CD14-positive monocyte (primary cell): ENCODE measurements at regions not wholly inside any gene's neighbourhood (a gene's known extent, or its start where the extent isn't known, plus 50 kb on each side); places are given as distances from the start of the nearest gene placed in this dataset.
"Not testable (repeated sequence)": the region's sequence is repeated elsewhere in the genome, so short reads cannot be mapped to it uniquely, and the experiment has no call there.

Experiments used
- DNase-seq, 3 donors: peaks; one replicate each; pipeline ENCODE4 v3.0.0-alpha.2; 2011 to 2022
- H2AFZ ChIP-seq: 2 replicates; pipeline ENCODE4 v1.6.0; 2012; ENCODE audit warnings: mild to moderate bottlenecking, low read depth, low read length, inconsistent platforms; ENCODE audit not compliant: insufficient read depth, poor library complexity, severe bottlenecking
- H3K27ac ChIP-seq, 2 donors: 1 replicate in 1 of 2; 2 replicates in 1 of 2; pipeline ENCODE4 v1.5.1; 2012 to 2013; ENCODE audit warnings: low read length in 2 of 2, control low read depth in 1 of 2, inconsistent platforms in 1 of 2, low read depth in 1 of 2, mild to moderate bottlenecking in 1 of 2
- H3K27me3 ChIP-seq, 2 donors: one replicate each; pipeline versions ENCODE4 v1.6.0 to v1.6.1; 2011 to 2013; ENCODE audit warnings: low read length in 2 of 2; ENCODE audit not compliant: control insufficient read depth in 2 of 2, insufficient read depth in 2 of 2
- H3K36me3 ChIP-seq, 2 donors: replicated peaks in 1 of 2; 1 replicate in 1 of 2; 2 replicates in 1 of 2; pipeline versions ENCODE4 v1.5.1 to v1.6.1; 2012 to 2013; ENCODE audit warnings: low read length in 2 of 2, control low read depth in 1 of 2, inconsistent platforms in 1 of 2, mild to moderate bottlenecking in 1 of 2; ENCODE audit not compliant: insufficient read depth in 2 of 2, control insufficient read depth in 1 of 2
- H3K4me1 ChIP-seq, 2 donors: 1 replicate in 1 of 2; 2 replicates in 1 of 2; pipeline versions ENCODE4 v1.5.1 to v1.6.1; 2012 to 2013; ENCODE audit warnings: low read length in 2 of 2, control low read depth in 1 of 2, inconsistent platforms in 1 of 2, mild to moderate bottlenecking in 1 of 2, moderate library complexity in 1 of 2; ENCODE audit not compliant: insufficient read depth in 2 of 2, control insufficient read depth in 1 of 2
- H3K4me2 ChIP-seq: replicated peaks from 2 replicates; pipeline ENCODE3; 2012; ENCODE audit warnings: low read length, moderate library complexity, mild to moderate bottlenecking; ENCODE audit not compliant: poor library complexity, severe bottlenecking; ENCODE audit errors: extremely low read depth
- H3K4me3 ChIP-seq, 3 experiments: fragments of 200-600 bp in 1 of 3; sonication (generic) in 1 of 3; replicated peaks in 1 of 3; 1 replicate in 2 of 3; 2 replicates in 1 of 3; pipeline ENCODE4 v1.5.1; 2011 to 2013; ENCODE audit warnings: low read length in 3 of 3, mild to moderate bottlenecking in 3 of 3, control low read depth in 2 of 3, low read depth in 2 of 3, inconsistent platforms in 1 of 3, moderate library complexity in 1 of 3
- H3K79me2 ChIP-seq: 2 replicates; pipeline ENCODE4 v1.6.0; 2012; ENCODE audit warnings: mild to moderate bottlenecking, control low read depth, inconsistent platforms, low read length, moderate library complexity; ENCODE audit not compliant: insufficient read depth
- H3K9ac ChIP-seq: 2 replicates; pipeline ENCODE4 v1.6.0; 2017; ENCODE audit warnings: low read length, mild to moderate bottlenecking; ENCODE audit not compliant: insufficient read depth, poor library complexity, severe bottlenecking
- H3K9me3 ChIP-seq, 2 donors: replicated peaks in 1 of 2; 1 replicate in 1 of 2; 2 replicates in 1 of 2; pipeline versions ENCODE4 v1.5.1 to v1.6.1; 2012 to 2013; ENCODE audit warnings: low read length in 2 of 2, control low read depth in 1 of 2; ENCODE audit not compliant: control insufficient read depth in 1 of 2, insufficient read depth in 1 of 2
- H4K20me1 ChIP-seq: 2 replicates; pipeline ENCODE4 v1.6.0; 2012; ENCODE audit warnings: mild to moderate bottlenecking, low read length, control low read depth, moderate library complexity; ENCODE audit not compliant: insufficient read depth
- H3K27ac Mint-ChIP-seq, 7 donors: one replicate each; pipeline ENCODE4 v1.8.0; 2020; ENCODE audit warnings: mild to moderate bottlenecking in 7 of 7, mixed read lengths in 7 of 7, moderate library complexity in 6 of 7, inconsistent platforms in 2 of 7
- H3K27me3 Mint-ChIP-seq, 3 donors: one replicate each; pipeline ENCODE4 v1.8.0; 2021 to 2022; ENCODE audit warnings: low read depth in 3 of 3, mild to moderate bottlenecking in 3 of 3, mixed read lengths in 3 of 3, moderate library complexity in 3 of 3, inconsistent platforms in 1 of 3
- H3K36me3 Mint-ChIP-seq, 2 donors: one replicate each; pipeline ENCODE4 v1.8.0; 2020; ENCODE audit warnings: mixed read lengths in 2 of 2, inconsistent platforms in 1 of 2, mild to moderate bottlenecking in 1 of 2
- H3K4me1 Mint-ChIP-seq: one replicate; pipeline ENCODE4 v1.8.0; 2020; ENCODE audit warnings: mild to moderate bottlenecking, mixed read lengths
- H3K4me3 Mint-ChIP-seq, 2 donors: one replicate each; pipeline ENCODE4 v1.8.0; 2020; ENCODE audit warnings: mild to moderate bottlenecking in 2 of 2, mixed read lengths in 2 of 2, moderate library complexity in 1 of 2
- H3K9me3 Mint-ChIP-seq, 7 donors: one replicate each; pipeline ENCODE4 v1.8.0; 2020 to 2022; ENCODE audit warnings: mixed read lengths in 7 of 7, mild to moderate bottlenecking in 6 of 7, moderate library complexity in 6 of 7, inconsistent platforms in 2 of 7
- WGBS: methylation state at CpG from one replicate; pipeline ENCODE4 v1.1.5; 2013; ENCODE audit warnings: missing lambda C conversion rate; ENCODE audit not compliant: insufficient coverage; 5-methylcytosine and 5-hydroxymethylcytosine counted together
- intact Hi-C, 2 donors: fragments of 100-400 bp; cut with micrococcal nuclease; formaldehyde crosslinking; loops; one replicate each; pipeline versions ENCODE4 v1.15.0 to v1.15.1; 2023
- TF ChIP-seq, protein P1 (sequence below): fragments of 200-600 bp; IDR thresholded peaks from one replicate; pipeline ENCODE4 v1.8.0; 2022; ENCODE audit warnings: antibody characterized with exemption, mild to moderate bottlenecking

DNA sequence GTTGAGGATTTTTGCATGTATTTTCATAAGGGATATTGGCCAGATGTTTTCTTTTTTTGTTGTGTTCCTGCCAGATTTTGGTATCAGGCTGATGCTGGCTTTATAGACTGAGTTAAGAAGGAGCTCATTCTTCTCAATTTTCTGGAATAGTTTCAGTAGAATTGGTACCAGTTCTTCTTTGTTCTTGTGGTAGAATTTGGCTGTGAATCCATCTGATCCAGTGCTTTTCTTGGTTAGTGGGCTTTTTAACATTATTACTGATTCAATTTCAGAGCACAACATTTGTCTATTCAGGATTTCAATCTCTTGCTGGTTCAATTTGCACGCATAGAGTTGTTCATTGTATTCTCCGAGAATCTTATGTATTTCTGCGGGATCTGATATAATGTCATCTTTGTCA lies 136.5 kb upstream of the FOXG1 start:
- H3K27me3 ChIP-seq: no peaks in the 10 kb centered on the region
- no peaks in the 10 kb centered on the region for H3K4me1 ChIP-seq
- H4K20me1 ChIP-seq: no peaks in the 10 kb centered on the region
- no peak overlapping the region for H3K4me3 Mint-ChIP-seq
- no peak overlapping the region for H3K4me3 ChIP-seq
- no peaks in the 10 kb centered on the region for H3K79me2 ChIP-seq
- H3K27me3 Mint-ChIP-seq: no peaks in the 10 kb centered on the region
- no peaks in the 10 kb centered on the region for H3K36me3 ChIP-seq
- intact Hi-C loops: no loop called here
- WGBS: 89% methylated on average over 3 of the region's 3 CpGs
- no peak overlapping the region for H3K27ac ChIP-seq
- H3K4me2 ChIP-seq: no peak overlapping the region
- H3K9me3 ChIP-seq: no peaks in the 10 kb centered on the region
- H3K9ac ChIP-seq: no peak overlapping the region
- H3K9me3 Mint-ChIP-seq: peaks cover 0 to 5% (median 0%) of the 10 kb centered on the region in 7 donors
- H3K4me1 Mint-ChIP-seq: no peaks in the 10 kb centered on the region
- DNase-seq: no peak
- H3K27ac Mint-ChIP-seq: no peak overlapping the region
- no peak overlapping the region for H2AFZ ChIP-seq
- no peaks in the 10 kb centered on the region for H3K36me3 Mint-ChIP-seq
- TF ChIP-seq, protein P1, sequence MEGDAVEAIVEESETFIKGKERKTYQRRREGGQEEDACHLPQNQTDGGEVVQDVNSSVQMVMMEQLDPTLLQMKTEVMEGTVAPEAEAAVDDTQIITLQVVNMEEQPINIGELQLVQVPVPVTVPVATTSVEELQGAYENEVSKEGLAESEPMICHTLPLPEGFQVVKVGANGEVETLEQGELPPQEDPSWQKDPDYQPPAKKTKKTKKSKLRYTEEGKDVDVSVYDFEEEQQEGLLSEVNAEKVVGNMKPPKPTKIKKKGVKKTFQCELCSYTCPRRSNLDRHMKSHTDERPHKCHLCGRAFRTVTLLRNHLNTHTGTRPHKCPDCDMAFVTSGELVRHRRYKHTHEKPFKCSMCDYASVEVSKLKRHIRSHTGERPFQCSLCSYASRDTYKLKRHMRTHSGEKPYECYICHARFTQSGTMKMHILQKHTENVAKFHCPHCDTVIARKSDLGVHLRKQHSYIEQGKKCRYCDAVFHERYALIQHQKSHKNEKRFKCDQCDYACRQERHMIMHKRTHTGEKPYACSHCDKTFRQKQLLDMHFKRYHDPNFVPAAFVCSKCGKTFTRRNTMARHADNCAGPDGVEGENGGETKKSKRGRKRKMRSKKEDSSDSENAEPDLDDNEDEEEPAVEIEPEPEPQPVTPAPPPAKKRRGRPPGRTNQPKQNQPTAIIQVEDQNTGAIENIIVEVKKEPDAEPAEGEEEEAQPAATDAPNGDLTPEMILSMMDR: no peak

DNA sequence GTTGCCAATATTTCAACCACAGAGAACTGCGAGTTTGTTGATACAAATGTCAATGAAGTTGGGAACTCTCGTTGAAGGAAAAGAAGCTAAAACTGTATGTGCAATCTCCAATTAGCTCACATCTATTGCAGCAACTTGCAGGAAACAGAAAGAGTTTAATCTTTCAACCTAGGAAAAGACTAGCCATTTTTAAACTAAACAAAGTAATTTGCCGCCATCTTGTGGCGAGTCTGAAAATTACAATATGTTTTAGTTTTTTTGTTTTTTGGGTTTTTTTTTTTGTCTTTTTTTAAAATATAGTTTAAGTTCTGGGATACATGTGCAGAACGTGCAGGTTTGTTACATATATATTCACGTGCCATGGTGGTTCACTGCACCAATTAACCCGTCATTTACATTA lies 131.2 kb upstream of the FOXG1 start:
- no peaks in the 10 kb centered on the region for H3K27me3 Mint-ChIP-seq
- no CpG with 5 or more reads among the region's 7 CpGs for WGBS
- H3K27ac Mint-ChIP-seq: no peak overlapping the region
- Histone ChIP-seq H3K36me3 (no peaks in the 10 kb centered on the region), H4K20me1 (no peaks in the 10 kb centered on the region), H3K9ac (no peak overlapping the region), H3K4me2 (no peak overlapping the region), H3K79me2 (no peaks in the 10 kb centered on the region), H3K4me1 (no peaks in the 10 kb centered on the region), H3K9me3 (no peaks in the 10 kb centered on the region), H3K27ac (no peak overlapping the region), H2AFZ (peak overlapping the region; percentile 1), H3K27me3 (no peaks in the 10 kb centered on the region), H3K4me3 (no peak overlapping the region)
- intact Hi-C loops: no loop called here
- no peak overlapping the region for H3K4me3 Mint-ChIP-seq
- DNase-seq: no peak
- TF ChIP-seq, protein P1: peak; percentile 70
- H3K9me3 Mint-ChIP-seq: peaks cover 0 to 7% (median 2%) of the 10 kb centered on the region in 7 donors
- no peaks in the 10 kb centered on the region for H3K4me1 Mint-ChIP-seq
- H3K36me3 Mint-ChIP-seq: no peaks in the 10 kb centered on the region

DNA sequence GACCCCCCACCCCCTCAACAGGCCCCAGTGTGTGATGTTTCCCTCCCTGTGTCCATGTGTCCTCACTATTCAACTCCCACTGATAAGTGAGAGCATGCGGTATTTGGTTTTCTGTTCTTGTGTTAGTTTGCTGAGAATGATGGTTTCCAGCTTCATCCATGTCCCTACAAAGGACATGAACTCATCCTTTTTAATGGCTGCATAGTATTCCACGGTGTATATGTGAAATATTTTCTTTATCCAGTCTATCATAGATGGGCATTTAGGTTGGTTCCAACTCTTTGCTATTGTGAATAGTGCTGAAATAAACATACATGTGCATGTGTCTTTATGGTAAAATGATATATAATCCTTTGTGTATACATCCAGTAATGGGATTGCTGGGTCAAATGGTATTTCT lies 130.8 kb upstream of the FOXG1 start:
- H3K9ac ChIP-seq, H3K27me3 Mint-ChIP-seq, H3K4me3 Mint-ChIP-seq, H3K4me1 Mint-ChIP-seq, H3K9me3 Mint-ChIP-seq, H3K27ac Mint-ChIP-seq, H4K20me1 ChIP-seq, intact Hi-C loops, H2AFZ ChIP-seq, H3K4me2 ChIP-seq, DNase-seq, H3K36me3 ChIP-seq, H3K9me3 ChIP-seq, H3K36me3 Mint-ChIP-seq, H3K27ac ChIP-seq, H3K4me1 ChIP-seq, H3K27me3 ChIP-seq, H3K79me2 ChIP-seq, H3K4me3 ChIP-seq: not testable (repeated sequence)
- WGBS: no CpG with 5 or more reads among the region's 2 CpGs

GRCh38 chr14:28641189-28641588 lies 125.4 kb upstream of the FOXG1 start:
- DNase-seq, intact Hi-C loops, H3K27me3 Mint-ChIP-seq, H3K4me3 ChIP-seq, H3K9me3 Mint-ChIP-seq, H3K4me2 ChIP-seq, H3K27ac Mint-ChIP-seq, H3K9me3 ChIP-seq, H3K27ac ChIP-seq, H3K4me1 Mint-ChIP-seq, H3K4me1 ChIP-seq, H3K9ac ChIP-seq, H2AFZ ChIP-seq, H3K79me2 ChIP-seq, H3K4me3 Mint-ChIP-seq, H3K36me3 ChIP-seq, H4K20me1 ChIP-seq, H3K27me3 ChIP-seq, H3K36me3 Mint-ChIP-seq: not testable (repeated sequence)
- WGBS: 93% methylated on average over 3 of the region's 6 CpGs
